ENCODE measurements at regions not wholly inside any gene's neighbourhood (a gene's known extent, or its start where the extent isn't known, plus 50 kb on each side); places are given as distances from the start of the nearest gene placed in this dataset.

GRCh38 chr1:244139655-244140054 is 88.6 kb downstream of the ZBTB18 start:
- intact Hi-C loops (cut with DNase I): no loop called here
- no peak for DNase-seq
- H3K27ac ChIP-seq: no peak overlapping the region
- no peaks in the 10 kb centered on the region for H3K36me3 ChIP-seq (replicated peaks in 1 of 2)
- TF ChIP-seq CTCF (IDR thresholded peaks at IDR 0.05): no peak
- TF ChIP-seq POLR2A (IDR thresholded peaks at IDR 0.05): no peak
- H3K9me3 ChIP-seq (replicated peaks in 1 of 3): no peaks in the 10 kb centered on the region
- 52 to 73% (median 72%) methylated on average over 16 of the region's 16 CpGs for WGBS, 4 donors
- H3K27me3 ChIP-seq: peaks cover 6% of the 10 kb centered on the region
- H3K4me1 ChIP-seq (replicated peaks in 1 of 2): no peaks in the 10 kb centered on the region
- H3K4me3 ChIP-seq: no peak overlapping the region

- Histone ChIP-seq H3K4me1 (replicated peaks in 1 of 2) (no peaks in the 10 kb centered on the region), H3K9me3 (replicated peaks in 1 of 3) (no peaks in the 10 kb centered on the region), H3K36me3 (replicated peaks in 1 of 2) (no peaks in the 10 kb centered on the region), H3K27me3 (peaks cover 6% of the 10 kb centered on the region), H3K4me3 (no peak overlapping the region), H3K27ac (no peak overlapping the region)
- DNase-seq: no peak
- intact Hi-C loops (cut with DNase I): no loop called here
- WGBS, 4 donors: 87 to 91% (median 89%) methylated on average over 3 of the region's 3 CpGs
- no peak for TF ChIP-seq POLR2A (IDR thresholded peaks at IDR 0.05)
- no peak for TF ChIP-seq CTCF (IDR thresholded peaks at IDR 0.05)
These were observed 89.3 kb downstream of the ZBTB18 start for GRCh38 chr1:244140420-244140819.

- 79 to 95% (median 81%) methylated on average over 2 of the region's 2 CpGs for WGBS, 4 donors
- no peak for DNase-seq
- intact Hi-C loops (cut with DNase I): no loop called here
These were observed 93.0 kb downstream of the ZBTB18 start for GRCh38 chr1:244144053-244144452.

GRCh38 chr1:244150071-244150470 is 99.0 kb downstream of the ZBTB18 start:
- no peaks in the 10 kb centered on the region for H3K9me3 ChIP-seq (replicated peaks in 1 of 3)
- H3K4me1 ChIP-seq (replicated peaks in 1 of 2): no peaks in the 10 kb centered on the region
- H3K36me3 ChIP-seq (replicated peaks in 1 of 2): no peaks in the 10 kb centered on the region
- 53 to 77% (median 74%) methylated on average over 5 of the region's 5 CpGs for WGBS, 4 donors
- DNase-seq: no peak
- H3K27me3 ChIP-seq: no peaks in the 10 kb centered on the region
- no peak overlapping the region for H3K27ac ChIP-seq
- TF ChIP-seq POLR2A (IDR thresholded peaks at IDR 0.05) (no peak), CTCF (IDR thresholded peaks at IDR 0.05) (no peak)
- intact Hi-C loops (cut with DNase I): no loop called here
- H3K4me3 ChIP-seq: no peak overlapping the region

More at GRCh38 chr1:244144053-244144452, 93.0 kb downstream of the ZBTB18 start:
- Histone ChIP-seq H3K27ac (no peak overlapping the region), H3K4me1 (replicated peaks in 1 of 2) (no peaks in the 10 kb centered on the region), H3K4me3 (no peak overlapping the region), H3K27me3 (peaks cover 6% of the 10 kb centered on the region), H3K36me3 (replicated peaks in 1 of 2) (no peaks in the 10 kb centered on the region), H3K9me3 (replicated peaks in 1 of 3) (no peaks in the 10 kb centered on the region)
- TF ChIP-seq CTCF (IDR thresholded peaks at IDR 0.05): no peak
- TF ChIP-seq POLR2A (IDR thresholded peaks at IDR 0.05): no peak
